Fibroblast of lung (primary cell): ENCODE measurements at regions not wholly inside any gene's neighbourhood (a gene's known extent, or its start where the extent isn't known, plus 50 kb on each side); places are given as distances from the start of the nearest gene placed in this dataset.

Experiments used
- EZH2 ChIP-seq: IDR thresholded peaks from 2 replicates; pipeline ENCODE4 v1.5.1; 2012; ENCODE audit warnings: low read length, control low read depth, mild to moderate bottlenecking; ENCODE audit errors: missing control alignments
- TF ChIP-seq, protein P1 (sequence below), 2 donors: IDR thresholded peaks in 1 of 2; conservative IDR thresholded peaks in 1 of 2; 1 replicate in 1 of 2; 2 replicates in 1 of 2; pipeline ENCODE4 v1.5.1; 2011 to 2012; ENCODE audit warnings: low read length in 2 of 2, control low read depth in 1 of 2, inconsistent platforms in 1 of 2, low read depth in 1 of 2, mild to moderate bottlenecking in 1 of 2

DNA sequence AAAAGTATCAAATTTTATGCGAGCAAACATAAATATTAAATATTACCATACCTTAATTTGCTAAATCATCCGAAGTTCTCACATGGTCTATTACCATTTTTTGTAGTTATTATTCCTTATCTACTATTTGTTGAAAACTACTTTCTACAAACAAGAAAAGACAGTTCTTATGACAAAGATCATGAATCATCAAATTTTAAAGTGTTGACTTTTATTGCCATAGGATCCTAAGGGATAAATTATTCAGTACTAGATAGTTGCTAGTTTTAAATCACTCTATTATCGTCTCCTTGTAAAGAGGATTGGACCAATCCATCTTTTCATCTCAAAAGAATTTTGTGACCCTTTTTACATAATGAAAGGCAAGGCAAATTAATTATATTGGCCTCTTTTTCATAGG, 523.6 kb upstream of the TMEFF2 start:
- TF ChIP-seq, protein P1, sequence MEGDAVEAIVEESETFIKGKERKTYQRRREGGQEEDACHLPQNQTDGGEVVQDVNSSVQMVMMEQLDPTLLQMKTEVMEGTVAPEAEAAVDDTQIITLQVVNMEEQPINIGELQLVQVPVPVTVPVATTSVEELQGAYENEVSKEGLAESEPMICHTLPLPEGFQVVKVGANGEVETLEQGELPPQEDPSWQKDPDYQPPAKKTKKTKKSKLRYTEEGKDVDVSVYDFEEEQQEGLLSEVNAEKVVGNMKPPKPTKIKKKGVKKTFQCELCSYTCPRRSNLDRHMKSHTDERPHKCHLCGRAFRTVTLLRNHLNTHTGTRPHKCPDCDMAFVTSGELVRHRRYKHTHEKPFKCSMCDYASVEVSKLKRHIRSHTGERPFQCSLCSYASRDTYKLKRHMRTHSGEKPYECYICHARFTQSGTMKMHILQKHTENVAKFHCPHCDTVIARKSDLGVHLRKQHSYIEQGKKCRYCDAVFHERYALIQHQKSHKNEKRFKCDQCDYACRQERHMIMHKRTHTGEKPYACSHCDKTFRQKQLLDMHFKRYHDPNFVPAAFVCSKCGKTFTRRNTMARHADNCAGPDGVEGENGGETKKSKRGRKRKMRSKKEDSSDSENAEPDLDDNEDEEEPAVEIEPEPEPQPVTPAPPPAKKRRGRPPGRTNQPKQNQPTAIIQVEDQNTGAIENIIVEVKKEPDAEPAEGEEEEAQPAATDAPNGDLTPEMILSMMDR (conservative IDR thresholded peaks at IDR 0.05 in 1 of 2, IDR thresholded peaks at IDR 0.05 in 1 of 2; ENCODE audit: low read depth in 1 of 2, low read length in 2 of 2) = no peak
- no peak for TF ChIP-seq EZH2
